Esophagus muscularis mucosa (tissue), 4 donors: ENCODE measurements at regions not wholly inside any gene's neighbourhood (a gene's known extent, or its start where the extent isn't known, plus 50 kb on each side); places are given as distances from the start of the nearest gene placed in this dataset.

Experiments used
- DNase-seq: peaks from one replicate; pipeline ENCODE4 v3.0.0-alpha.2; 2017; ENCODE audit errors: extremely low spot score
- H3K27ac ChIP-seq, 4 donors: fragments of 200-600 bp; sonication (generic); replicated peaks in 1 of 4; 1 replicate in 3 of 4; 2 replicates in 1 of 4; pipeline ENCODE4 v1.5.1; 2016 to 2019; ENCODE audit warnings: mild to moderate bottlenecking in 1 of 4
- H3K27me3 ChIP-seq, 4 donors: fragments of 200-600 bp; sonication (generic); one replicate each; pipeline versions ENCODE4 v1.5.1 to v1.6.0; 2016 to 2019
- H3K36me3 ChIP-seq, 4 donors: fragments of 200-600 bp; sonication (generic); one replicate each; pipeline ENCODE4 v1.5.1; 2016 to 2019
- H3K4me1 ChIP-seq, 4 donors: fragments of 200-600 bp; sonication (generic); one replicate each; pipeline ENCODE4 v1.5.1; 2016 to 2019
- H3K4me3 ChIP-seq, 4 donors: fragments of 200-600 bp; sonication (generic); 1 replicate in 2 of 4; 2 replicates in 2 of 4; pipeline ENCODE4 v1.5.1; 2016 to 2019; ENCODE audit warnings: mild to moderate bottlenecking in 4 of 4, moderate library complexity in 1 of 4
- H3K9me3 ChIP-seq, 4 donors: fragments of 200-600 bp; sonication (generic); 1 replicate in 3 of 4; 2 replicates in 1 of 4; pipeline ENCODE4 v1.5.1; 2016 to 2019
- EP300 ChIP-seq: sonication (generic); formaldehyde crosslinking; IDR thresholded peaks from one replicate; pipeline ENCODE4 v1.6.1; 2017; ENCODE audit warnings: antibody characterized with exemption
- POLR2A ChIP-seq: fragments of 450-650 bp; IDR thresholded peaks from one replicate; pipeline ENCODE4 v1.6.1; 2017; ENCODE audit warnings: antibody characterized with exemption, moderate library complexity, mild to moderate bottlenecking, low read depth
- POLR2AphosphoS5 ChIP-seq, 2 donors: sonication (generic); formaldehyde crosslinking; IDR thresholded peaks; one replicate each; pipeline ENCODE4 v1.6.1; 2017; ENCODE audit warnings: antibody characterized with exemption in 2 of 2
- WGBS: methylation state at CpG from one replicate; pipeline ENCODE4 v1.1.5; 2018; 5-methylcytosine and 5-hydroxymethylcytosine counted together
- intact Hi-C: fragments of 100-400 bp; cut with DNase I; formaldehyde crosslinking; loops from one replicate; pipeline ENCODE4 v1.15.1; 2023
- TF ChIP-seq, protein P1 (sequence below), 3 experiments: fragments of 200-600 bp in 2 of 3; fragments of 450-650 bp in 1 of 3; sonication (generic) in 2 of 3; IDR thresholded peaks; one replicate each; pipeline ENCODE4 v1.5.1; 2017 to 2019; ENCODE audit warnings: antibody characterized with exemption in 3 of 3, mild to moderate bottlenecking in 2 of 3, moderate library complexity in 1 of 3

DNA sequence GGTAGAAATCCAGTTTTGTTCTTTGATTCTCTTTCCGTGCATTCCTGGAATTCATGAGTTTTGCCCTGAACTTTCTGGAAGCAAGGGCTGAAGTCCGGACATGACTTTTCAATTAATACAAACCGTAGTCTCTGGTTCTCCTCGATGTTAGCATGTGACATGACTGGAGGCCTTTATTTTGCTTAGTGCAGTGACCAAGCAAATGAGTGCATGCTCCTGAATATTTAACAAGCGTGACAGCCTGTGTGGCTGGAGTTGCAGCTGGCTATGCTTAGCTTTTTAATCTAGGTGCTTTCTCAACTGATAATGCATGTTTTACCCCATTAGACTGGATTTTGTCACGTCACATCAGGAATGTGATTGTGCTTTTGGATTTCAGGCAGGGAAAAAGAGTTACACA lies 302.1 kb downstream of the MAP2K6 start:
- Histone ChIP-seq H3K9me3 (no peaks in the 10 kb centered on the region), H3K4me3 (no peak overlapping the region), H3K27ac (no peak overlapping the region), H3K4me1 (peaks cover 0 to 21% (median 6%) of the 10 kb centered on the region in 4 donors), H3K27me3 (no peaks in the 10 kb centered on the region), H3K36me3 (no peaks in the 10 kb centered on the region)
- no peak for TF ChIP-seq EP300
- TF ChIP-seq, protein P1, sequence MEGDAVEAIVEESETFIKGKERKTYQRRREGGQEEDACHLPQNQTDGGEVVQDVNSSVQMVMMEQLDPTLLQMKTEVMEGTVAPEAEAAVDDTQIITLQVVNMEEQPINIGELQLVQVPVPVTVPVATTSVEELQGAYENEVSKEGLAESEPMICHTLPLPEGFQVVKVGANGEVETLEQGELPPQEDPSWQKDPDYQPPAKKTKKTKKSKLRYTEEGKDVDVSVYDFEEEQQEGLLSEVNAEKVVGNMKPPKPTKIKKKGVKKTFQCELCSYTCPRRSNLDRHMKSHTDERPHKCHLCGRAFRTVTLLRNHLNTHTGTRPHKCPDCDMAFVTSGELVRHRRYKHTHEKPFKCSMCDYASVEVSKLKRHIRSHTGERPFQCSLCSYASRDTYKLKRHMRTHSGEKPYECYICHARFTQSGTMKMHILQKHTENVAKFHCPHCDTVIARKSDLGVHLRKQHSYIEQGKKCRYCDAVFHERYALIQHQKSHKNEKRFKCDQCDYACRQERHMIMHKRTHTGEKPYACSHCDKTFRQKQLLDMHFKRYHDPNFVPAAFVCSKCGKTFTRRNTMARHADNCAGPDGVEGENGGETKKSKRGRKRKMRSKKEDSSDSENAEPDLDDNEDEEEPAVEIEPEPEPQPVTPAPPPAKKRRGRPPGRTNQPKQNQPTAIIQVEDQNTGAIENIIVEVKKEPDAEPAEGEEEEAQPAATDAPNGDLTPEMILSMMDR (IDR thresholded peaks at IDR 0.05), result no peak
- TF ChIP-seq POLR2A, result no peak
- no peak for TF ChIP-seq POLR2AphosphoS5 (IDR thresholded peaks at IDR 0.05)
- no peak for DNase-seq
- intact Hi-C loops, result no loop called here
- 78% methylated on average over 6 of the region's 6 CpGs for WGBS

DNA sequence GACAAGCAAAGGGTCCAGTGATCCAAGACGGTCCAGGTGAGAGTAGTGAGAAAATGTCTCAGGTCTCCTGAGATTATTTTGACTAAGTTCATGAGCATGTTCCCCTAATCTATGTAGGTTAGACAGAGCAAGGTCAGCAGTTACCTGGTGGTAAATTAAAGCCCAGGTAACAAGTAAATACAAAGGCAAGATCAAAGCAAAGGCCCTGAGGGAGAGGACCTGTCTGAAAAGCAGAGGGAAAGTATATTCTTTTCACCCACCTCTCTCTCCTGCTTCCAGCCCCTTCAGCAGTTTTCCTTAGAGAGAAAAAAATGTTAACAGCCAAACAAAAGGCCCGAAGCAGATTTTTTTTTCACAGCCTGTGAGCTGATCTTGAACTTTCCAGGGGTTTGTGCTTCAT lies 302.7 kb downstream of the MAP2K6 start:
- Histone ChIP-seq H3K4me3 (no peak overlapping the region), H3K27ac (no peak overlapping the region), H3K36me3 (no peaks in the 10 kb centered on the region), H3K9me3 (no peaks in the 10 kb centered on the region), H3K27me3 (no peaks in the 10 kb centered on the region), H3K4me1 (peaks cover 0 to 15% (median 6%) of the 10 kb centered on the region in 4 donors)
- 59% methylated on average over 2 of the region's 2 CpGs for WGBS
- intact Hi-C loops, result no loop called here
- DNase-seq, result no peak
- no peak for TF ChIP-seq EP300
- no peak for TF ChIP-seq POLR2A
- TF ChIP-seq, protein P1 (IDR thresholded peaks at IDR 0.05), result no peak
- no peak for TF ChIP-seq POLR2AphosphoS5 (IDR thresholded peaks at IDR 0.05)

GRCh38 chr17:69717819-69718218 lies 303.3 kb downstream of the MAP2K6 start:
- intact Hi-C loops, result no loop called here
- no peaks in the 10 kb centered on the region for H3K36me3 ChIP-seq
- no peaks in the 10 kb centered on the region for H3K27me3 ChIP-seq
- H3K4me3 ChIP-seq, result no peak overlapping the region
- no peak for DNase-seq
- 90% methylated on average over 4 of the region's 4 CpGs for WGBS
- TF ChIP-seq POLR2A (no peak), EP300 (no peak), POLR2AphosphoS5 (IDR thresholded peaks at IDR 0.05) (no peak)
- H3K27ac ChIP-seq, result no peak overlapping the region
- H3K4me1 ChIP-seq, result peaks cover 0 to 15% (median 6%) of the 10 kb centered on the region in 4 donors
- H3K9me3 ChIP-seq, result no peaks in the 10 kb centered on the region

- Histone ChIP-seq H3K9me3 (no peaks in the 10 kb centered on the region), H3K27me3 (no peaks in the 10 kb centered on the region), H3K27ac (no peak overlapping the region), H3K36me3 (no peaks in the 10 kb centered on the region), H3K4me1 (peaks cover 0 to 15% (median 6%) of the 10 kb centered on the region in 4 donors), H3K4me3 (no peak overlapping the region)
- intact Hi-C loops, result no loop called here
- DNase-seq, result no peak
- TF ChIP-seq EP300 (no peak), POLR2AphosphoS5 (IDR thresholded peaks at IDR 0.05) (no peak), POLR2A (no peak)
- TF ChIP-seq, protein P1 (IDR thresholded peaks at IDR 0.05), result no peak
- 83% methylated on average over 8 of the region's 8 CpGs for WGBS
These were observed 305.1 kb downstream of the MAP2K6 start for GRCh38 chr17:69719474-69720048.

DNA sequence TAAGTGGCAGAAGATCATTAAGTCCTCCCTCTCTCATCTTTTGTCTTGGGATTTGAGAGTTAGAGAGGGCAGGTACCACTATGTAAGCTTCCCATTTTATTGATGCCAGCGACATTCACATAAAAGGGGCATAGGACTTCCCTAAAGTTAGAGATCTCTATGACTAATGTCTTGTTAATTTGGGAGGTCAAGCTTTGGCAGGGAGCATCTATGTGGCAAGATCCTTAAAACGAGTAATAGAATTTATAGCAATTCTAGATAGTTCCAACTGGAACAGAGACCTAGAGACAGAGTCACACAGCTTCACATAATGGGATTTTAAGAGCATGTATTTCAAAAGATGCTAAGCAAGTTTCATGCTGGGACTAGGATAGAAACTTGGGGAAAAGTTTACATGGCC lies 308.0 kb downstream of the MAP2K6 start:
- no peak for TF ChIP-seq EP300
- TF ChIP-seq POLR2A, result no peak
- TF ChIP-seq, protein P1 (IDR thresholded peaks at IDR 0.05), result no peak
- TF ChIP-seq POLR2AphosphoS5 (IDR thresholded peaks at IDR 0.05), result no peak
- no peak for DNase-seq
- Histone ChIP-seq H3K9me3 (no peaks in the 10 kb centered on the region), H3K4me3 (no peak overlapping the region), H3K36me3 (no peaks in the 10 kb centered on the region), H3K27ac (no peak overlapping the region), H3K27me3 (no peaks in the 10 kb centered on the region), H3K4me1 (peaks cover 0 to 9% (median 2%) of the 10 kb centered on the region in 4 donors)
- 83% methylated on average over 2 of the region's 2 CpGs for WGBS
- intact Hi-C loops, result no loop called here
